Tibial nerve (tissue), 4 donors: ENCODE measurements at regions not wholly inside any gene's neighbourhood (a gene's known extent, or its start where the extent isn't known, plus 50 kb on each side); places are given as distances from the start of the nearest gene placed in this dataset.
A peak's percentile ranks its signal among the peaks of the same experiment; 100 is the strongest.

Experiments
- DNase-seq, 2 donors: peaks; one replicate each; pipeline ENCODE4 v3.0.0-alpha.2; 2019; ENCODE audit warnings: low spot score in 2 of 2
- H3K27ac ChIP-seq, 4 donors: fragments of 200-600 bp; sonication (generic) in 3 of 4; one replicate each; pipeline ENCODE4 v1.5.1; 2017 to 2019; ENCODE audit warnings: mild to moderate bottlenecking in 1 of 4
- H3K27me3 ChIP-seq, 2 donors: fragments of 200-600 bp; sonication (generic) in 1 of 2; one replicate each; pipeline versions ENCODE4 v1.5.1 to v1.6.0; 2017 to 2019
- H3K36me3 ChIP-seq, 3 donors: fragments of 200-600 bp; sonication (generic); one replicate each; pipeline ENCODE4 v1.5.1; 2018 to 2019
- H3K4me1 ChIP-seq, 4 donors: fragments of 200-600 bp; sonication (generic) in 3 of 4; one replicate each; pipeline ENCODE4 v1.5.1; 2017 to 2019
- H3K4me3 ChIP-seq, 4 donors: fragments of 200-600 bp; sonication (generic) in 3 of 4; one replicate each; pipeline ENCODE4 v1.5.1; 2017 to 2019; ENCODE audit warnings: mild to moderate bottlenecking in 1 of 4, moderate library complexity in 1 of 4
- H3K9me3 ChIP-seq, 4 donors: fragments of 200-600 bp; sonication (generic) in 3 of 4; one replicate each; pipeline ENCODE4 v1.5.1; 2017 to 2019
- CTCF ChIP-seq, 5 experiments: fragments of 200-600 bp in 3 of 5; fragments of 450-650 bp in 2 of 5; sonication (generic) in 3 of 5; IDR thresholded peaks; one replicate each; pipeline ENCODE4 v1.5.1; 2016 to 2019; ENCODE audit warnings: antibody characterized with exemption in 5 of 5, mild to moderate bottlenecking in 3 of 5, moderate library complexity in 2 of 5
- EP300 ChIP-seq, 2 donors: sonication (generic); formaldehyde crosslinking; IDR thresholded peaks; one replicate each; pipeline ENCODE4 v1.6.1; 2017; ENCODE audit warnings: antibody characterized with exemption in 2 of 2, mild to moderate bottlenecking in 1 of 2
- POLR2A ChIP-seq, 2 donors: fragments of 450-650 bp; IDR thresholded peaks; one replicate each; pipeline ENCODE4 v1.6.1; 2017; ENCODE audit warnings: antibody characterized with exemption in 2 of 2, mild to moderate bottlenecking in 2 of 2, moderate library complexity in 2 of 2
- WGBS, 2 donors: methylation state at CpG; one replicate each; pipeline ENCODE4 v1.1.5; 2018; 5-methylcytosine and 5-hydroxymethylcytosine counted together

DNA sequence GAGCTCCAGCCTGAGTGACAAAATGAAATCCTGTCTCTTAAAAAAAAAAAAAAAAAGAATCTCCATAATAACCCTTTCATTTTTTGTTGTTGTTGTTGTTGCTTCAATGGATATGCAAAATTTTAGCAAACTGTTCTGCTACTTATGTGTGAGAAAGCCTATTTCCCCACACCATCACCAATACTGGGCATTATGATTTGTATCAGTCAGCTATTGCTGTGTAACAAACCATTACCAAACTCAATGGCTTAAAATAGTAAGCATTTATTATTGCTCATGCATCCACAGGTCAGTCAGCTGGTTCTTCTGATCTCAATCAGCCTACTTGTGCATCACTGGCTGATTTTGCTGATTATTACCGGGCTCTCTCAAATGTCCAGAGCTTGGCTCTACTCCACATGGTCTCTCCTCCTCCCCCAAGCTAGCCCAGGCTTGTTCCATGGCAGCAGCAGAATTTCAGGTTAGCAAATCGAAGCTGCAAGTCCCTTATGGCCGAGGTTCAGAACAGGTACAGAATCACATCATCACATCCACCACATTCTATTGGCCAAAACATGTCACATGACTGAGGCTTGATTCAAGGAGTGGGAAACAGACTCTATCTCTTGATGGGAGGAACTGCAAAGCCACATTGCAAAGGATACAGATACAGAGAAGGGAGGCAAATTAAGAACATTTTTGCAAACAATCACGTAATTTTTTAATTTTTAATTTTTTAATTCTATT lies 135.1 kb downstream of the MN1 start:
- no peaks in the 10 kb centered on the region for H3K27me3 ChIP-seq
- H3K4me3 ChIP-seq = no peak overlapping the region
- peaks cover 0 to 5% (median 0%) of the 10 kb centered on the region in 4 donors for H3K9me3 ChIP-seq
- TF ChIP-seq EP300 (IDR thresholded peaks at IDR 0.05) (no peak), POLR2A (IDR thresholded peaks at IDR 0.05) (no peak), CTCF (IDR thresholded peaks at IDR 0.05) (no peak)
- 91% methylated on average over 4 of the region's 4 CpGs for WGBS, 2 donors
- no peak for DNase-seq
- H3K36me3 ChIP-seq = no peaks in the 10 kb centered on the region
- peaks cover 0 to 42% (median 8%) of the 10 kb centered on the region in 4 donors for H3K4me1 ChIP-seq
- peak overlapping the region in 1 of 4 donors; percentile 57 for H3K27ac ChIP-seq

- Histone ChIP-seq H3K27me3 (no peaks in the 10 kb centered on the region), H3K36me3 (no peaks in the 10 kb centered on the region), H3K27ac (peak overlapping the region in 2 of 4 donors; percentile 33 to 57), H3K9me3 (peaks cover 0 to 5% (median 0%) of the 10 kb centered on the region in 4 donors), H3K4me3 (no peak overlapping the region), H3K4me1 (peaks cover 0 to 42% (median 8%) of the 10 kb centered on the region in 4 donors)
- 33 to 37% methylated on average over 16 of the region's 16 CpGs for WGBS, 2 donors
- no peak for DNase-seq
- TF ChIP-seq CTCF (IDR thresholded peaks at IDR 0.05) (no peak), EP300 (IDR thresholded peaks at IDR 0.05) (peak in 1 of 2 donors; percentile 13)
Measured at GRCh38 chr22:27667121-27667843, 134.3 kb downstream of the MN1 start.

GRCh38 chr22:27668828-27669797 lies 132.4 kb downstream of the MN1 start:
- Histone ChIP-seq H3K4me3 (no peak overlapping the region), H3K9me3 (peaks cover 0 to 5% (median 0%) of the 10 kb centered on the region in 4 donors), H3K27ac (peak overlapping the region in 2 of 4 donors; percentile 45 to 78), H3K36me3 (no peaks in the 10 kb centered on the region), H3K4me1 (peaks cover 0 to 38% (median 3%) of the 10 kb centered on the region in 4 donors), H3K27me3 (no peaks in the 10 kb centered on the region)
- WGBS, 2 donors = 48 to 53% methylated on average over 4 to 7 of the region's 7 CpGs
- DNase-seq = no peak
- TF ChIP-seq CTCF (IDR thresholded peaks at IDR 0.05) = no peak
- no peak for TF ChIP-seq EP300 (IDR thresholded peaks at IDR 0.05)
- no peak for TF ChIP-seq POLR2A (IDR thresholded peaks at IDR 0.05)

- Histone ChIP-seq H3K4me1 (peaks cover 0 to 38% (median 3%) of the 10 kb centered on the region in 4 donors), H3K9me3 (peaks cover 0 to 5% (median 0%) of the 10 kb centered on the region in 4 donors), H3K4me3 (no peak overlapping the region), H3K27ac (peak overlapping the region in 2 of 4 donors; percentile 45 to 78), H3K27me3 (no peaks in the 10 kb centered on the region), H3K36me3 (no peaks in the 10 kb centered on the region)
- WGBS, 2 donors = 52 to 62% methylated on average over 13 of the region's 13 CpGs
- no peak for DNase-seq
- TF ChIP-seq EP300 (IDR thresholded peaks at IDR 0.05) (no peak), CTCF (IDR thresholded peaks at IDR 0.05) (no peak), POLR2A (IDR thresholded peaks at IDR 0.05) (no peak)
Measured at GRCh38 chr22:27669798-27670599, 131.6 kb downstream of the MN1 start.
